K562 (cell line): ENCODE measurements at regions not wholly inside any gene's neighbourhood (a gene's known extent, or its start where the extent isn't known, plus 50 kb on each side); places are given as distances from the start of the nearest gene placed in this dataset.
"Not testable (repeated sequence)": the region's sequence is repeated elsewhere in the genome, so short reads cannot be mapped to it uniquely, and the experiment has no call there.

Source experiments
- FIP1L1 ChIP-seq: fragments of 200-400 bp; formaldehyde crosslinking; IDR thresholded peaks from 2 replicates; pipeline ENCODE4 v1.6.1; 2018; ENCODE audit warnings: mild to moderate bottlenecking, low read depth, low read length; ENCODE audit not compliant: poor library complexity, severe bottlenecking
- SIN3A ChIP-seq, 2 experiments: fragments of 150-350 bp in 1 of 2; IDR thresholded peaks; 2 replicates each; pipeline ENCODE4 v1.6.1; 2011 to 2016; ENCODE audit warnings: borderline replicate concordance in 2 of 2, low read depth in 2 of 2, low read length in 2 of 2, mild to moderate bottlenecking in 2 of 2, moderate library complexity in 2 of 2; ENCODE audit not compliant: control insufficient read depth in 1 of 2
- ZNF224 ChIP-seq: sonication (generic); formaldehyde crosslinking; IDR thresholded peaks from 2 replicates; pipeline ENCODE4 v1.8.0; 2022; ENCODE audit warnings: mild to moderate bottlenecking, missing genetic modification reagents
- ZZZ3 ChIP-seq: fragments of 450-650 bp; IDR thresholded peaks from 2 replicates; pipeline ENCODE4 v1.6.1; 2016; ENCODE audit warnings: antibody characterized with exemption, mild to moderate bottlenecking, moderate library complexity
- TF ChIP-seq, protein P1 (sequence below), 2 experiments: fragments of 450-650 bp; conservative IDR thresholded peaks; 2 replicates each; pipeline ENCODE4 v1.6.1; 2017; ENCODE audit warnings: mild to moderate bottlenecking in 2 of 2, moderate library complexity in 2 of 2
- TF ChIP-seq, protein P2 (sequence below): fragments of 450-650 bp; formaldehyde crosslinking; IDR thresholded peaks from 2 replicates; pipeline ENCODE4 v1.4.0; 2022; ENCODE audit warnings: missing genetic modification characterization
- TF ChIP-seq, protein P3 (sequence below): fragments of 150-350 bp; conservative IDR thresholded peaks from 2 replicates; pipeline ENCODE4 v1.6.1; 2014; ENCODE audit warnings: low read length
- TF ChIP-seq, protein P4 (sequence below), 3 experiments: IDR thresholded peaks in 2 of 3; conservative IDR thresholded peaks in 1 of 3; 2 replicates each; pipeline ENCODE4 v1.5.1; 2011 to 2012; ENCODE audit warnings: low read length in 3 of 3, mild to moderate bottlenecking in 3 of 3, control low read depth in 2 of 3, improper control_type of control experiment in 1 of 3, inconsistent platforms in 1 of 3, low read depth in 1 of 3, mixed read lengths in 1 of 3, moderate library complexity in 1 of 3; ENCODE audit not compliant: insufficient read depth in 2 of 3

DNA sequence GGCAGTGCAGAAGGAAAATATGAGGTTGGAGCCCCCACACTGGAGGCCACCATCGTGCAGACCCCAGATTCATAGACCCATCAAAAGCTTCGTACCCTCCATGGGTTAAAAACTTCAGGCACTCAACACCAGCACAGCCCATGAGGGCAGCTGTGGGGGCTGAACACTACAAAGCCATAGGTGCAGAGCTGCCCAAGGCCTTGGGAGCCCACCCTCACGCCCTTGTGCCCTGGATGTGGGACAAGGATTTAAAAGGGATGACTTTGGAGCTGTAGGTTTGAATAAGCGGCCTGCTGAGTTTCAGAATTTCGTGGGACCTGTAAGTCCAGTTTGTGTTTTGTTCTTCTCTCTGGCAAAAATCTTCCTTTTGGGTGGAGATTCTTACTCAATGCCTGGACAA is 747.6 kb downstream of the SPATA31A6 start:
- TF ChIP-seq, protein P1, sequence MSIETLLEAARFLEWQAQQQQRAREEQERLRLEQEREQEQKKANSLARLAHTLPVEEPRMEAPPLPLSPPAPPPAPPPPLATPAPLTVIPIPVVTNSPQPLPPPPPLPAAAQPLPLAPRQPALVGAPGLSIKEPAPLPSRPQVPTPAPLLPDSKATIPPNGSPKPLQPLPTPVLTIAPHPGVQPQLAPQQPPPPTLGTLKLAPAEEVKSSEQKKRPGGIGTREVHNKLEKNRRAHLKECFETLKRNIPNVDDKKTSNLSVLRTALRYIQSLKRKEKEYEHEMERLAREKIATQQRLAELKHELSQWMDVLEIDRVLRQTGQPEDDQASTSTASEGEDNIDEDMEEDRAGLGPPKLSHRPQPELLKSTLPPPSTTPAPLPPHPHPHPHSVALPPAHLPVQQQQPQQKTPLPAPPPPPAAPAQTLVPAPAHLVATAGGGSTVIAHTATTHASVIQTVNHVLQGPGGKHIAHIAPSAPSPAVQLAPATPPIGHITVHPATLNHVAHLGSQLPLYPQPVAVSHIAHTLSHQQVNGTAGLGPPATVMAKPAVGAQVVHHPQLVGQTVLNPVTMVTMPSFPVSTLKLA (conservative IDR thresholded peaks at IDR 0.05), result not testable (repeated sequence)
- TF ChIP-seq, protein P2, sequence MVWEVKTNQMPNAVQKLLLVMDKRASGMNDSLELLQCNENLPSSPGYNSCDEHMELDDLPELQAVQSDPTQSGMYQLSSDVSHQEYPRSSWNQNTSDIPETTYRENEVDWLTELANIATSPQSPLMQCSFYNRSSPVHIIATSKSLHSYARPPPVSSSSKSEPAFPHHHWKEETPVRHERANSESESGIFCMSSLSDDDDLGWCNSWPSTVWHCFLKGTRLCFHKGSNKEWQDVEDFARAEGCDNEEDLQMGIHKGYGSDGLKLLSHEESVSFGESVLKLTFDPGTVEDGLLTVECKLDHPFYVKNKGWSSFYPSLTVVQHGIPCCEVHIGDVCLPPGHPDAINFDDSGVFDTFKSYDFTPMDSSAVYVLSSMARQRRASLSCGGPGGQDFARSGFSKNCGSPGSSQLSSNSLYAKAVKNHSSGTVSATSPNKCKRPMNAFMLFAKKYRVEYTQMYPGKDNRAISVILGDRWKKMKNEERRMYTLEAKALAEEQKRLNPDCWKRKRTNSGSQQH (CRISPR knock-in tag), result not testable (repeated sequence)
- TF ChIP-seq, protein P3, sequence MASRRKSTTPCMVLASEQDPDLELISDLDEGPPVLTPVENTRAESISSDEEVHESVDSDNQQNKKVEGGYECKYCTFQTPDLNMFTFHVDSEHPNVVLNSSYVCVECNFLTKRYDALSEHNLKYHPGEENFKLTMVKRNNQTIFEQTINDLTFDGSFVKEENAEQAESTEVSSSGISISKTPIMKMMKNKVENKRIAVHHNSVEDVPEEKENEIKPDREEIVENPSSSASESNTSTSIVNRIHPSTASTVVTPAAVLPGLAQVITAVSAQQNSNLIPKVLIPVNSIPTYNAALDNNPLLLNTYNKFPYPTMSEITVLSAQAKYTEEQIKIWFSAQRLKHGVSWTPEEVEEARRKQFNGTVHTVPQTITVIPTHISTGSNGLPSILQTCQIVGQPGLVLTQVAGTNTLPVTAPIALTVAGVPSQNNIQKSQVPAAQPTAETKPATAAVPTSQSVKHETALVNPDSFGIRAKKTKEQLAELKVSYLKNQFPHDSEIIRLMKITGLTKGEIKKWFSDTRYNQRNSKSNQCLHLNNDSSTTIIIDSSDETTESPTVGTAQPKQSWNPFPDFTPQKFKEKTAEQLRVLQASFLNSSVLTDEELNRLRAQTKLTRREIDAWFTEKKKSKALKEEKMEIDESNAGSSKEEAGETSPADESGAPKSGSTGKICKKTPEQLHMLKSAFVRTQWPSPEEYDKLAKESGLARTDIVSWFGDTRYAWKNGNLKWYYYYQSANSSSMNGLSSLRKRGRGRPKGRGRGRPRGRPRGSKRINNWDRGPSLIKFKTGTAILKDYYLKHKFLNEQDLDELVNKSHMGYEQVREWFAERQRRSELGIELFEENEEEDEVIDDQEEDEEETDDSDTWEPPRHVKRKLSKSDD, result not testable (repeated sequence)
- TF ChIP-seq, protein P4, sequence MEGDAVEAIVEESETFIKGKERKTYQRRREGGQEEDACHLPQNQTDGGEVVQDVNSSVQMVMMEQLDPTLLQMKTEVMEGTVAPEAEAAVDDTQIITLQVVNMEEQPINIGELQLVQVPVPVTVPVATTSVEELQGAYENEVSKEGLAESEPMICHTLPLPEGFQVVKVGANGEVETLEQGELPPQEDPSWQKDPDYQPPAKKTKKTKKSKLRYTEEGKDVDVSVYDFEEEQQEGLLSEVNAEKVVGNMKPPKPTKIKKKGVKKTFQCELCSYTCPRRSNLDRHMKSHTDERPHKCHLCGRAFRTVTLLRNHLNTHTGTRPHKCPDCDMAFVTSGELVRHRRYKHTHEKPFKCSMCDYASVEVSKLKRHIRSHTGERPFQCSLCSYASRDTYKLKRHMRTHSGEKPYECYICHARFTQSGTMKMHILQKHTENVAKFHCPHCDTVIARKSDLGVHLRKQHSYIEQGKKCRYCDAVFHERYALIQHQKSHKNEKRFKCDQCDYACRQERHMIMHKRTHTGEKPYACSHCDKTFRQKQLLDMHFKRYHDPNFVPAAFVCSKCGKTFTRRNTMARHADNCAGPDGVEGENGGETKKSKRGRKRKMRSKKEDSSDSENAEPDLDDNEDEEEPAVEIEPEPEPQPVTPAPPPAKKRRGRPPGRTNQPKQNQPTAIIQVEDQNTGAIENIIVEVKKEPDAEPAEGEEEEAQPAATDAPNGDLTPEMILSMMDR (IDR thresholded peaks at IDR 0.05 in 2 of 3, conservative IDR thresholded peaks at IDR 0.05 in 1 of 3; ENCODE audit: insufficient read depth in 2 of 3, low read depth in 1 of 3, low read length in 3 of 3), result not testable (repeated sequence)
- not testable (repeated sequence) for TF ChIP-seq ZNF224; SIN3A (IDR thresholded peaks at IDR 0.05; ENCODE audit: borderline replicate concordance in 2 of 2, control insufficient read depth in 1 of 2, low read depth in 2 of 2, low read length in 2 of 2); FIP1L1; ZZZ3
